GM23338 (cell line): ENCODE measurements at regions not wholly inside any gene's neighbourhood (a gene's known extent, or its start where the extent isn't known, plus 50 kb on each side); places are given as distances from the start of the nearest gene placed in this dataset.

Experiments
- ATAC-seq: fragments of 200-7000 bp; cut with Tn5 transposase; 3 replicates; pipeline ENCODE4 v1.9.1; 2020
- DNase-seq: peaks from one replicate; pipeline ENCODE4 v3.0.0-alpha.2; 2015; ENCODE audit warnings: low spot score
- H2AFZ ChIP-seq: fragments of 200-600 bp; sonication (generic); 2 replicates; pipeline ENCODE4 v1.8.0; 2016; ENCODE audit warnings: antibody characterized with exemption, mild to moderate bottlenecking, moderate library complexity
- H3F3A ChIP-seq: fragments of 200-600 bp; sonication (generic); replicated peaks from 2 replicates; pipeline ENCODE4 v1.8.0; 2017; ENCODE audit warnings: antibody characterized with exemption, mixed run types, low read depth
- H3K27ac ChIP-seq: fragments of 200-600 bp; sonication (generic); 2 replicates; pipeline ENCODE4 v1.6.1; 2016; ENCODE audit warnings: low read depth
- H3K27me3 ChIP-seq: fragments of 200-600 bp; sonication (generic); 2 replicates; pipeline ENCODE4 v1.8.0; 2016; ENCODE audit warnings: mild to moderate bottlenecking, mixed run types, moderate library complexity; ENCODE audit not compliant: insufficient read depth
- H3K36me3 ChIP-seq: fragments of 200-600 bp; sonication (generic); 2 replicates; pipeline ENCODE4 v1.8.0; 2016; ENCODE audit warnings: mild to moderate bottlenecking; ENCODE audit not compliant: insufficient read depth
- H3K4me1 ChIP-seq: fragments of 200-600 bp; sonication (generic); 2 replicates; pipeline ENCODE4 v1.8.0; 2016; ENCODE audit warnings: mild to moderate bottlenecking, moderate library complexity; ENCODE audit not compliant: insufficient read depth
- H3K4me2 ChIP-seq: fragments of 200-600 bp; sonication (generic); 2 replicates; pipeline ENCODE4 v1.7.1; 2017; ENCODE audit warnings: mixed run types
- H3K4me3 ChIP-seq: fragments of 200-600 bp; sonication (generic); 2 replicates; pipeline ENCODE4 v1.6.1; 2016; ENCODE audit warnings: mixed run types
- H3K79me2 ChIP-seq: fragments of 200-600 bp; sonication (generic); replicated peaks from 2 replicates; pipeline ENCODE4 v1.8.0; 2017; ENCODE audit warnings: mild to moderate bottlenecking; ENCODE audit not compliant: insufficient read depth
- H3K9me2 ChIP-seq: fragments of 200-600 bp; sonication (generic); 2 replicates; pipeline ENCODE4 v1.8.0; 2017; ENCODE audit not compliant: insufficient read depth
- H4K20me1 ChIP-seq: fragments of 200-600 bp; sonication (generic); replicated peaks from 2 replicates; pipeline ENCODE4 v1.8.0; 2017; ENCODE audit warnings: mild to moderate bottlenecking; ENCODE audit not compliant: insufficient read depth
- H3K27ac Mint-ChIP-seq: 2 replicates; pipeline ENCODE4 v1.8.0; 2020; ENCODE audit warnings: inconsistent platforms, mild to moderate bottlenecking, moderate library complexity, mixed read lengths
- H3K27me3 Mint-ChIP-seq: 3 replicates; pipeline ENCODE4 v1.8.0; 2022; ENCODE audit warnings: low read depth, mild to moderate bottlenecking, moderate library complexity, mixed read lengths, inconsistent platforms; ENCODE audit not compliant: insufficient read depth, poor library complexity
- H3K36me3 Mint-ChIP-seq: 3 replicates; pipeline ENCODE4 v1.8.0; 2021; ENCODE audit warnings: low read depth, mild to moderate bottlenecking, inconsistent platforms, moderate library complexity, mixed read lengths
- H3K4me1 Mint-ChIP-seq: 3 replicates; pipeline ENCODE4 v1.8.0; 2020; ENCODE audit warnings: mild to moderate bottlenecking, inconsistent platforms, mixed read lengths
- H3K4me3 Mint-ChIP-seq: 3 replicates; pipeline ENCODE4 v1.8.0; 2021; ENCODE audit warnings: moderate library complexity, mild to moderate bottlenecking, inconsistent platforms, mixed read lengths
- H3K9me3 Mint-ChIP-seq: 3 replicates; pipeline ENCODE4 v1.8.0; 2020; ENCODE audit warnings: moderate library complexity, mild to moderate bottlenecking, inconsistent platforms, mixed read lengths
- CTCF ChIP-seq, 2 experiments: fragments of 200-600 bp in 1 of 2; sonication (generic) in 1 of 2; conservative IDR thresholded peaks; 2 replicates each; pipeline versions ENCODE4 v1.5.1 to v1.6.1; 2016 to 2017; ENCODE audit warnings: antibody characterized with exemption in 2 of 2, low read depth in 2 of 2, mild to moderate bottlenecking in 2 of 2, moderate library complexity in 1 of 2
- STAT1 ChIP-seq: IDR thresholded peaks from one replicate; pipeline ENCODE4 v1.6.1; 2016; ENCODE audit warnings: antibody characterized with exemption; ENCODE audit not compliant: unreplicated experiment
- ZNF114 ChIP-seq: fragments of 250-450 bp; sonication (Bioruptor Pico); IDR thresholded peaks from 2 replicates; pipeline ENCODE4 v1.5.0; 2020; ENCODE audit warnings: mild to moderate bottlenecking, moderate library complexity
- ZNF462 ChIP-seq: fragments of 250-450 bp; sonication (Bioruptor Pico); IDR thresholded peaks from 2 replicates; pipeline ENCODE4 v1.5.0; 2020; ENCODE audit warnings: mild to moderate bottlenecking, moderate library complexity

- no peak for TF ChIP-seq CTCF (conservative IDR thresholded peaks at IDR 0.05; ENCODE audit: low read depth in 2 of 2)
- no peak for TF ChIP-seq ZNF462 (CRISPR knock-in tag)
- TF ChIP-seq STAT1: no peak
Observed at GRCh38 chr2:237016121-237016915, 69.4 kb upstream of the COPS8 start (continued).

- no peak for TF ChIP-seq ZNF114 (CRISPR knock-in tag)
- no peaks in the 10 kb centered on the region for H3K36me3 Mint-ChIP-seq
- ATAC-seq: no peak
- H3K4me3 ChIP-seq: no peak overlapping the region
- peaks cover 11% of the 10 kb centered on the region; the same call in 1 of the 2 replicates for H3K9me2 ChIP-seq
- H3K4me1 ChIP-seq: no peaks in the 10 kb centered on the region
- no peaks in the 10 kb centered on the region for H3K79me2 ChIP-seq
- H4K20me1 ChIP-seq: no peaks in the 10 kb centered on the region; the same call in 1 of the 2 replicates
- H3K27ac Mint-ChIP-seq: no peak overlapping the region
- no peaks in the 10 kb centered on the region for H3K27me3 ChIP-seq
- no peak overlapping the region for H2AFZ ChIP-seq
- no peaks in the 10 kb centered on the region for H3K27me3 Mint-ChIP-seq
- H3K4me2 ChIP-seq: no peak overlapping the region
- no peaks in the 10 kb centered on the region for H3K9me3 Mint-ChIP-seq
- H3K36me3 ChIP-seq: no peaks in the 10 kb centered on the region
- no peak for DNase-seq
- no peak overlapping the region for H3K27ac ChIP-seq
- H3K4me3 Mint-ChIP-seq: no peak overlapping the region
- H3K4me1 Mint-ChIP-seq: no peaks in the 10 kb centered on the region
- no peaks in the 10 kb centered on the region for H3F3A ChIP-seq
Observed at GRCh38 chr2:237020090-237020489, 65.6 kb upstream of the COPS8 start.
